Uterus (tissue), 2 donors: ENCODE measurements at regions not wholly inside any gene's neighbourhood (a gene's known extent, or its start where the extent isn't known, plus 50 kb on each side); places are given as distances from the start of the nearest gene placed in this dataset.

Experiments
- CTCF ChIP-seq, 4 experiments: fragments of 200-600 bp in 2 of 4; fragments of 450-650 bp in 2 of 4; sonication (generic) in 2 of 4; IDR thresholded peaks; one replicate each; pipeline ENCODE4 v1.5.1; 2016 to 2019; ENCODE audit warnings: antibody characterized with exemption in 4 of 4, mild to moderate bottlenecking in 2 of 4, moderate library complexity in 1 of 4
- POLR2A ChIP-seq, 2 donors: fragments of 450-650 bp; IDR thresholded peaks; one replicate each; pipeline ENCODE4 v1.6.1; 2016; ENCODE audit warnings: antibody characterized with exemption in 2 of 2, mild to moderate bottlenecking in 1 of 2, moderate library complexity in 1 of 2

- TF ChIP-seq CTCF (IDR thresholded peaks at IDR 0.05): no peak
- no peak for TF ChIP-seq POLR2A (IDR thresholded peaks at IDR 0.05)
Observed at GRCh38 chr6:1104988-1105670, 206.8 kb upstream of the FOXQ1 start.
